ENCODE measurements at regions not wholly inside any gene's neighbourhood (a gene's known extent, or its start where the extent isn't known, plus 50 kb on each side); places are given as distances from the start of the nearest gene placed in this dataset.

DNA sequence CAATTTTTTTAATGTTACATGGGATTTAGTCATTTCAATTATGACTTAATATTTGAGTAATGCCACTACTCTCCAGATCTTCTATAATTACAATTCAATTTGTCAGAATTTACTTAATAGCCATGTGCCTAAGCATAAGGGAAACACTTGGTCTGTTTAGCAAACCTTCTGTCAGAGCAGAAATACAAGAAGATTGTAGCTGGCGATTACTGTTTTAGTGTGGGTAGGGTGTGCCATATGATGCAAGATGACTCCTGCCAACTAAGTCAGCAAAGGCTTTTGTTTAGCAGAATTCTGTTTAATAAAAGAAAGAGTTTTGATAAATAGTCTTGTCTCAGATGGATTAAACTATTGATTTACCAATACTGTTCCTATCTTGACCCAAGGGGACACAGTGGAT, 455.4 kb downstream of the RNF144B start:
- TF ChIP-seq CTCF (conservative IDR thresholded peaks at IDR 0.05) (no peak), EZH2 (IDR thresholded peaks at IDR 0.05; ENCODE audit: low read depth) (no peak)

All from PC-9 (cell line).